GM12878 (cell line): ENCODE measurements at regions not wholly inside any gene's neighbourhood (a gene's known extent, or its start where the extent isn't known, plus 50 kb on each side); places are given as distances from the start of the nearest gene placed in this dataset.

Experiments used
- ATAC-seq: fragments of 200-7000 bp; cut with Tn5 transposase; 3 replicates; pipeline ENCODE4 v1.9.1; 2020; ENCODE audit warnings: mild to moderate bottlenecking, moderate library complexity
- BruUV-seq: library from RNA; stranded (reverse); fragments of 400-500 nt; replicated peaks from 2 replicates; lab custom pipeline; 2021; lab: Mats Ljungman, UMichigan
- CTCF ChIA-PET: fragments of 300-600 bp; sonication (Branson Sonifier 250); formaldehyde crosslinking; extraction: SDS; loops from one replicate; lab custom pipeline; 2021; ENCODE audit warnings: inconsistent platforms; lab: Yijun Ruan, JAX
- POLR2A ChIA-PET: fragments of 350-600 bp; formaldehyde crosslinking; extraction: SDS; loops from one replicate; lab custom pipeline; 2021; ENCODE audit warnings: inconsistent platforms; lab: Charles Lee
- RAD21 ChIA-PET: fragments of 300-600 bp; sonication (Branson Sonifier 250); formaldehyde crosslinking; loops from one replicate; lab custom pipeline; 2023; ENCODE audit warnings: antibody characterized with exemption; ENCODE audit not compliant: unreplicated experiment; lab: Charles Lee
- SMC1A ChIA-PET: fragments of 300-600 bp; sonication (Branson Sonifier 250); formaldehyde crosslinking; loops from one replicate; lab custom pipeline; 2023; ENCODE audit not compliant: unreplicated experiment, uncharacterized antibody; lab: Charles Lee
- DNase-seq: peaks from one replicate; pipeline ENCODE4 v3.0.0-alpha.2; 2011; ENCODE audit warnings: low read depth, low spot score
- FAIRE-seq: peaks from 3 replicates; lab custom pipeline; 2011; peaks lifted over from hg19 to GRCh38; lab: Jason Lieb, UNC
- H2AFZ ChIP-seq: 2 replicates; pipeline ENCODE4 v1.6.0; 2011; ENCODE audit warnings: low read depth, low read length, control low read depth; ENCODE audit not compliant: control insufficient read depth
- H3K27ac ChIP-seq: 2 replicates; pipeline ENCODE4 v1.5.1; 2011; ENCODE audit warnings: control low read depth; ENCODE audit not compliant: control insufficient read depth, insufficient read depth
- H3K27me3 ChIP-seq, 2 experiments: replicated peaks in 1 of 2; 2 replicates each; pipeline versions ENCODE4 v1.6.0 to v1.6.1; 2011; ENCODE audit warnings: low read length in 1 of 2; ENCODE audit not compliant: control insufficient read depth in 2 of 2, insufficient read depth in 2 of 2
- H3K36me3 ChIP-seq, 2 experiments: 2 replicates each; pipeline ENCODE4 v1.5.1; 2011; ENCODE audit warnings: low read length in 1 of 2; ENCODE audit not compliant: control insufficient read depth in 2 of 2, insufficient read depth in 2 of 2
- H3K4me1 ChIP-seq: 2 replicates; pipeline ENCODE4 v1.6.1; 2011; ENCODE audit warnings: mild to moderate bottlenecking, low read length, moderate library complexity, mixed read lengths; ENCODE audit not compliant: control insufficient read depth, insufficient read depth
- H3K4me2 ChIP-seq: 2 replicates; pipeline ENCODE4 v1.6.0; 2011; ENCODE audit warnings: control low read depth; ENCODE audit not compliant: control insufficient read depth, insufficient read depth
- H3K4me3 ChIP-seq: fragments of 200-600 bp; sonication (generic); 2 replicates; pipeline ENCODE4 v1.5.1; 2016
- H3K79me2 ChIP-seq: 2 replicates; pipeline ENCODE4 v1.6.0; 2011; ENCODE audit warnings: low read length; ENCODE audit not compliant: control insufficient read depth, insufficient read depth
- H3K9ac ChIP-seq: 2 replicates; pipeline ENCODE4 v1.8.0; 2011; ENCODE audit warnings: low read length, control low read depth, mixed read lengths; ENCODE audit not compliant: control insufficient read depth, insufficient read depth
- H3K9me3 ChIP-seq: replicated peaks from 3 replicates; pipeline ENCODE4 v1.5.1; 2011; ENCODE audit warnings: mild to moderate bottlenecking, low read length; ENCODE audit not compliant: control insufficient read depth, insufficient read depth
- H4K20me1 ChIP-seq: 2 replicates; pipeline ENCODE4 v1.6.0; 2011; ENCODE audit not compliant: control insufficient read depth, insufficient read depth
- ASH2L ChIP-seq: fragments of 300-600, 200-600 bp; sonication (generic); IDR thresholded peaks from 2 replicates; pipeline ENCODE4 v1.6.1; 2017; ENCODE audit warnings: low read depth, mild to moderate bottlenecking, borderline replicate concordance
- BRCA1 ChIP-seq: IDR thresholded peaks from 2 replicates; pipeline ENCODE4 v1.6.1; 2011; ENCODE audit warnings: low read depth, low read length, improper control_type of control experiment
- EGR1 ChIP-seq, 2 experiments: IDR thresholded peaks; 1 replicate in 1 of 2; 2 replicates in 1 of 2; pipeline ENCODE4 v1.6.1; 2011 to 2012; ENCODE audit warnings: low read depth in 2 of 2, low read length in 2 of 2, borderline replicate concordance in 1 of 2, mild to moderate bottlenecking in 1 of 2, moderate library complexity in 1 of 2
- KAT2A ChIP-seq: conservative IDR thresholded peaks from 2 replicates; pipeline ENCODE4 v1.6.1; 2011; ENCODE audit warnings: low read depth, low read length; ENCODE audit not compliant: control insufficient read depth
- RAD51 ChIP-seq: fragments of 450-650 bp; IDR thresholded peaks from 2 replicates; pipeline ENCODE4 v1.6.1; 2016; ENCODE audit warnings: moderate library complexity, mild to moderate bottlenecking, inconsistent platforms
- RFX5 ChIP-seq: IDR thresholded peaks from 2 replicates; pipeline ENCODE4 v1.6.1; 2011; ENCODE audit warnings: low read depth, low read length, improper control_type of control experiment
- RUNX3 ChIP-seq: IDR thresholded peaks from 2 replicates; pipeline ENCODE4 v1.6.1; 2012; ENCODE audit warnings: low read length, inconsistent platforms
- SREBF1 ChIP-seq: IDR thresholded peaks from 2 replicates; pipeline ENCODE4 v1.6.1; 2012; ENCODE audit warnings: mild to moderate bottlenecking, low read length
- STAT3 ChIP-seq: IDR thresholded peaks from 2 replicates; pipeline ENCODE4 v1.6.1; 2011; ENCODE audit warnings: low read depth, low read length, improper control_type of control experiment
- SUPT20H ChIP-seq: IDR thresholded peaks from 2 replicates; pipeline ENCODE4 v1.6.1; 2011; ENCODE audit warnings: low read depth, mild to moderate bottlenecking, low read length, moderate library complexity, borderline replicate concordance; ENCODE audit not compliant: control insufficient read depth
- TBL1XR1 ChIP-seq: IDR thresholded peaks from 2 replicates; pipeline ENCODE4 v1.6.1; 2012; ENCODE audit warnings: low read depth, low read length, improper control_type of control experiment
- USF2 ChIP-seq: IDR thresholded peaks from 2 replicates; pipeline ENCODE4 v1.6.1; 2011; ENCODE audit warnings: low read depth, low read length, improper control_type of control experiment, borderline replicate concordance
- ZNF24 ChIP-seq: fragments of 450-650 bp; IDR thresholded peaks from 2 replicates; pipeline ENCODE4 v1.6.1; 2017; ENCODE audit warnings: antibody characterized with exemption, mild to moderate bottlenecking
- WGBS: methylation state at CpG from one replicate; pipeline ENCODE4 v1.1.6; 2016; ENCODE audit warnings: low lambda C conversion rate; ENCODE audit not compliant: insufficient replicate concordance, insufficient coverage; ENCODE audit errors: missing lambda C conversion rate; 5-methylcytosine and 5-hydroxymethylcytosine counted together
- in situ Hi-C: fragments of 300-500 bp; cut with MboI; formaldehyde crosslinking; loops from 9 replicates; pipeline ENCODE4 v1.14.3; 2018; ENCODE audit warnings: mixed read lengths
- intact Hi-C: fragments of 100-400 bp; cut with micrococcal nuclease; formaldehyde crosslinking; loops from one replicate; pipeline ENCODE4 v1.14.2; 2022; ENCODE audit not compliant: unreplicated experiment
- TF ChIP-seq, protein P1 (sequence below): fragments of 450-650 bp; IDR thresholded peaks from 2 replicates; pipeline ENCODE4 v1.6.1; 2016; ENCODE audit warnings: mild to moderate bottlenecking

GRCh38 chr2:221125691-221126090, 446.4 kb downstream of the EPHA4 start:
- TF ChIP-seq RUNX3: no peak
- no peak for TF ChIP-seq USF2
- no peak for TF ChIP-seq BRCA1
- no peak for TF ChIP-seq EGR1 (IDR thresholded peaks at IDR 0.05; ENCODE audit: borderline replicate concordance in 1 of 2, low read depth in 2 of 2, low read length in 2 of 2)
- no peak for TF ChIP-seq SREBF1
- no peak for TF ChIP-seq RAD51
- TF ChIP-seq RFX5: no peak
- no peak for TF ChIP-seq KAT2A
- no peak for TF ChIP-seq ASH2L
- no peak for TF ChIP-seq ZNF24
- TF ChIP-seq TBL1XR1: no peak
- TF ChIP-seq SUPT20H: no peak
- TF ChIP-seq, protein P1, sequence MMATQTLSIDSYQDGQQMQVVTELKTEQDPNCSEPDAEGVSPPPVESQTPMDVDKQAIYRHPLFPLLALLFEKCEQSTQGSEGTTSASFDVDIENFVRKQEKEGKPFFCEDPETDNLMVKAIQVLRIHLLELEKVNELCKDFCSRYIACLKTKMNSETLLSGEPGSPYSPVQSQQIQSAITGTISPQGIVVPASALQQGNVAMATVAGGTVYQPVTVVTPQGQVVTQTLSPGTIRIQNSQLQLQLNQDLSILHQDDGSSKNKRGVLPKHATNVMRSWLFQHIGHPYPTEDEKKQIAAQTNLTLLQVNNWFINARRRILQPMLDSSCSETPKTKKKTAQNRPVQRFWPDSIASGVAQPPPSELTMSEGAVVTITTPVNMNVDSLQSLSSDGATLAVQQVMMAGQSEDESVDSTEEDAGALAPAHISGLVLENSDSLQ: no peak
- TF ChIP-seq STAT3: no peak
- FAIRE-seq (no peak), ATAC-seq (no peak), DNase-seq (no peak)
- no peak overlapping the region for H3K4me2 ChIP-seq
- in situ Hi-C loops (no loop called here), intact Hi-C loops (no loop called here)
- no peaks in the 10 kb centered on the region for H3K27me3 ChIP-seq
- SMC1A ChIA-PET: interaction anchor here (1.0 to 1.3 kb wide), 3 partner anchors 17 to 407 kb away, joined by 3 to 4 read pairs (median 3); no protein-coding TSS in a partner anchor
- H3K4me3 ChIP-seq: no peak overlapping the region
- no TSS peak for BruUV-seq
- no peak overlapping the region for H3K27ac ChIP-seq
- H3K4me1 ChIP-seq: peaks cover 5% of the 10 kb centered on the region; the same call in 1 of the 2 replicates
- POLR2A ChIA-PET: no interaction called here
- CTCF ChIA-PET: interaction anchor here (1.5 kb wide), 1 partner anchor 10 kb away, joined by 9 read pairs; no protein-coding TSS in a partner anchor
- H3K36me3 ChIP-seq: no peaks in the 10 kb centered on the region
- WGBS: 3% methylated on average over 3 of the region's 3 CpGs
- RAD21 ChIA-PET: interaction anchor here (1.6 kb wide), 1 partner anchor 16 kb away, joined by 4 read pairs; no protein-coding TSS in a partner anchor
- no peaks in the 10 kb centered on the region for H4K20me1 ChIP-seq
- H2AFZ ChIP-seq: no peak overlapping the region
- no peak overlapping the region for H3K9ac ChIP-seq
- H3K79me2 ChIP-seq: no peaks in the 10 kb centered on the region
- no peaks in the 10 kb centered on the region; the same call in 2 of the 3 replicates for H3K9me3 ChIP-seq
